Adrenal gland (tissue), 9 donors: ENCODE measurements at regions not wholly inside any gene's neighbourhood (a gene's known extent, or its start where the extent isn't known, plus 50 kb on each side); places are given as distances from the start of the nearest gene placed in this dataset.
"Not testable (repeated sequence)": the region's sequence is repeated elsewhere in the genome, so short reads cannot be mapped to it uniquely, and the experiment has no call there.

Experiments
- DNase-seq, 7 donors: peaks; one replicate each; pipeline ENCODE4 v3.0.0-alpha.2; 2019 to 2020
- H3K27ac ChIP-seq, 5 donors: fragments of 200-600 bp; sonication (generic) in 4 of 5; 1 replicate in 3 of 5; 2 replicates in 2 of 5; pipeline versions ENCODE4 v1.5.1 to v1.8.0; 2016 to 2020; ENCODE audit warnings: mild to moderate bottlenecking in 1 of 5
- H3K27me3 ChIP-seq: fragments of 200-600 bp; 2 replicates; pipeline ENCODE4 v1.8.0; 2021
- H3K36me3 ChIP-seq, 2 donors: fragments of 200-600 bp; replicated peaks in 1 of 2; 1 replicate in 1 of 2; 2 replicates in 1 of 2; pipeline versions ENCODE4 v1.5.1 to v1.8.0; 2018 to 2022
- H3K4me1 ChIP-seq, 2 donors: fragments of 200-600 bp; replicated peaks in 1 of 2; 1 replicate in 1 of 2; 2 replicates in 1 of 2; pipeline versions ENCODE4 v1.5.1 to v1.8.0; 2018 to 2021
- H3K4me3 ChIP-seq, 4 donors: fragments of 200-600 bp; sonication (generic) in 3 of 4; one replicate each; pipeline ENCODE4 v1.5.1; 2016 to 2018
- H3K9me3 ChIP-seq, 3 donors: fragments of 200-600 bp; sonication (generic) in 1 of 3; replicated peaks in 1 of 3; 1 replicate in 2 of 3; 2 replicates in 1 of 3; pipeline versions ENCODE4 v1.5.1 to v1.8.0; 2016 to 2021
- CTCF ChIP-seq, 6 experiments: fragments of 450-650 bp in 4 of 6; fragments of 200-600 bp in 2 of 6; sonication (generic) in 1 of 6; IDR thresholded peaks; 1 replicate in 5 of 6; 2 replicates in 1 of 6; pipeline versions ENCODE4 v1.5.1 to v1.8.0; 2016 to 2021; ENCODE audit warnings: antibody characterized with exemption in 6 of 6, mild to moderate bottlenecking in 2 of 6, moderate library complexity in 1 of 6
- POLR2A ChIP-seq, 2 donors: fragments of 450-650 bp; IDR thresholded peaks; one replicate each; pipeline ENCODE4 v1.6.1; 2017; ENCODE audit warnings: antibody characterized with exemption in 2 of 2, mild to moderate bottlenecking in 2 of 2, moderate library complexity in 1 of 2
- WGBS, 4 donors: extraction: QIAGEN DNeasy Blood & Tissue Kit in 2 of 4; methylation state at CpG; one replicate each; pipeline versions ENCODE4 v1.1.5 to v1.1.7; 2013 to 2017; 5-methylcytosine and 5-hydroxymethylcytosine counted together
- intact Hi-C, 2 donors: fragments of 100-400 bp; cut with DNase I; formaldehyde crosslinking; loops; one replicate each; pipeline versions ENCODE4 v1.14.1 to v1.15.0; 2022 to 2023
- donor health status: healthy with polysubstance abuse.
- donor health status: Bipolar disorder and iron deficiency.
- donor health status: DM: yes; HTN: yes; CAD: no.
- donor health status: DM: no; HTN: no; CAD: no.
- donor health status: DM: no; HTN: no; CAD: no.

- TF ChIP-seq CTCF (IDR thresholded peaks at IDR 0.05) (no peak), POLR2A (IDR thresholded peaks at IDR 0.05) (no peak)
- no peaks in the 10 kb centered on the region for H3K27me3 ChIP-seq
- H3K9me3 ChIP-seq: no peaks in the 10 kb centered on the region
- WGBS, 4 donors: 84 to 91% (median 88%) methylated on average over 8 to 9 of the region's 9 CpGs
- H3K4me1 ChIP-seq: no peaks in the 10 kb centered on the region
- no peaks in the 10 kb centered on the region for H3K36me3 ChIP-seq
- intact Hi-C loops: no loop called here
- no peak for DNase-seq
- H3K27ac ChIP-seq: no peak overlapping the region
- no peak overlapping the region for H3K4me3 ChIP-seq
Observed at GRCh38 chr7:149637911-149638565, 135.3 kb downstream of the ZNF467 start.

GRCh38 chr7:149635561-149636329, 137.6 kb downstream of the ZNF467 start:
- intact Hi-C loops: no loop called here
- TF ChIP-seq CTCF (IDR thresholded peaks at IDR 0.05) (no peak), POLR2A (IDR thresholded peaks at IDR 0.05) (no peak)
- Histone ChIP-seq H3K4me3 (no peak overlapping the region), H3K27ac (no peak overlapping the region), H3K4me1 (no peaks in the 10 kb centered on the region), H3K27me3 (no peaks in the 10 kb centered on the region), H3K36me3 (no peaks in the 10 kb centered on the region), H3K9me3 (no peaks in the 10 kb centered on the region)
- peak in 1 of 7 donors; percentile 20 for DNase-seq
- WGBS, 4 donors: 60 to 69% (median 65%) methylated on average over 7 to 10 of the region's 10 CpGs

- 68 to 79% (median 76%) methylated on average over 10 to 13 of the region's 13 CpGs for WGBS, 4 donors
- H3K9me3 ChIP-seq: no peaks in the 10 kb centered on the region
- DNase-seq: peak in 1 of 7 donors; percentile 24
- H3K27me3 ChIP-seq: no peaks in the 10 kb centered on the region
- H3K4me1 ChIP-seq: no peaks in the 10 kb centered on the region
- H3K27ac ChIP-seq: no peak overlapping the region
- intact Hi-C loops: no loop called here
- H3K36me3 ChIP-seq: no peaks in the 10 kb centered on the region
- TF ChIP-seq POLR2A (IDR thresholded peaks at IDR 0.05) (no peak), CTCF (IDR thresholded peaks at IDR 0.05) (no peak)
- no peak overlapping the region for H3K4me3 ChIP-seq
Observed at GRCh38 chr7:149633976-149634945, 136.7 kb upstream of the ZNF746 start.

GRCh38 chr7:149628361-149629149, 130.9 kb upstream of the ZNF746 start:
- H3K4me1 ChIP-seq, DNase-seq, H3K27me3 ChIP-seq, H3K9me3 ChIP-seq, H3K27ac ChIP-seq, H3K36me3 ChIP-seq, H3K4me3 ChIP-seq: not testable (repeated sequence)
- intact Hi-C loops: loop anchor here in 1 of 2 donors (10.0 kb wide), 1 partner anchor 134 kb away; the partner anchor contains the start of gene ZNF746
- 75 to 81% (median 77%) methylated on average over 11 of the region's 11 CpGs for WGBS, 4 donors
